Esophagus squamous epithelium (tissue), 5 donors: ENCODE measurements at regions not wholly inside any gene's neighbourhood (a gene's known extent, or its start where the extent isn't known, plus 50 kb on each side); places are given as distances from the start of the nearest gene placed in this dataset.

Experiments
- DNase-seq: peaks from one replicate; lab custom pipeline; 2025; lab: John Stamatoyannopoulos, UW
- H3K27ac ChIP-seq, 4 donors: fragments of 200-600 bp; sonication (generic); one replicate each; pipeline ENCODE4 v1.5.1; 2016 to 2019; ENCODE audit warnings: mild to moderate bottlenecking in 1 of 4
- H3K27me3 ChIP-seq, 4 donors: fragments of 200-600 bp; sonication (generic); 1 replicate in 3 of 4; 2 replicates in 1 of 4; pipeline versions ENCODE4 v1.5.1 to v1.6.0; 2017 to 2021; ENCODE audit warnings: antibody characterized with exemption in 1 of 4
- H3K36me3 ChIP-seq, 3 donors: fragments of 200-600 bp; sonication (generic); one replicate each; pipeline ENCODE4 v1.5.1; 2016 to 2019
- H3K4me1 ChIP-seq, 3 donors: fragments of 200-600 bp; sonication (generic); one replicate each; pipeline ENCODE4 v1.5.1; 2017 to 2019
- H3K4me3 ChIP-seq, 4 donors: fragments of 200-600 bp; sonication (generic); 1 replicate in 3 of 4; 2 replicates in 1 of 4; pipeline ENCODE4 v1.5.1; 2016 to 2019; ENCODE audit warnings: mild to moderate bottlenecking in 2 of 4, moderate library complexity in 1 of 4
- H3K9me3 ChIP-seq, 3 donors: fragments of 200-600 bp; sonication (generic); one replicate each; pipeline ENCODE4 v1.5.1; 2016 to 2019
- CTCF ChIP-seq, 6 experiments: fragments of 450-650 bp in 4 of 6; fragments of 200-600 bp in 2 of 6; sonication (generic) in 2 of 6; IDR thresholded peaks; one replicate each; pipeline ENCODE4 v1.5.1; 2016 to 2019; ENCODE audit warnings: antibody characterized with exemption in 6 of 6, mild to moderate bottlenecking in 4 of 6, moderate library complexity in 4 of 6
- POLR2A ChIP-seq, 4 donors: fragments of 450-650 bp; IDR thresholded peaks; one replicate each; pipeline ENCODE4 v1.6.1; 2017; ENCODE audit warnings: antibody characterized with exemption in 4 of 4, mild to moderate bottlenecking in 4 of 4, moderate library complexity in 3 of 4
- WGBS, 2 donors: methylation state at CpG; one replicate each; pipeline ENCODE4 v1.1.5; 2018; 5-methylcytosine and 5-hydroxymethylcytosine counted together
- intact Hi-C: fragments of 100-400 bp; cut with DNase I; formaldehyde crosslinking; loops from one replicate; pipeline ENCODE4 v1.15.0; 2022
- donor health status: DM: yes; HTN: yes; CAD: no.

GRCh38 chr5:27476356-27476988, 438.1 kb upstream of the CDH9 start:
- no peak overlapping the region for H3K27ac ChIP-seq
- H3K36me3 ChIP-seq = no peaks in the 10 kb centered on the region
- no peak for TF ChIP-seq POLR2A (IDR thresholded peaks at IDR 0.05)
- TF ChIP-seq CTCF (IDR thresholded peaks at IDR 0.05) = no peak
- no peak overlapping the region for H3K4me3 ChIP-seq
- intact Hi-C loops = no loop called here
- H3K4me1 ChIP-seq = no peaks in the 10 kb centered on the region
- DNase-seq = no peak
- 60 to 74% methylated on average over 1 to 2 of the region's 2 CpGs for WGBS, 2 donors
- no peaks in the 10 kb centered on the region for H3K27me3 ChIP-seq
- peaks cover 0 to 11% (median 0%) of the 10 kb centered on the region in 3 donors for H3K9me3 ChIP-seq

GRCh38 chr5:27475063-27475462, 436.7 kb upstream of the CDH9 start:
- no peak overlapping the region for H3K4me3 ChIP-seq
- peaks cover 0 to 11% (median 0%) of the 10 kb centered on the region in 3 donors for H3K9me3 ChIP-seq
- H3K36me3 ChIP-seq = no peaks in the 10 kb centered on the region
- no peak overlapping the region for H3K27ac ChIP-seq
- H3K4me1 ChIP-seq = no peaks in the 10 kb centered on the region
- WGBS, 2 donors = 23 to 41% methylated on average over 1 of the region's 1 CpG
- TF ChIP-seq CTCF (IDR thresholded peaks at IDR 0.05) = no peak
- TF ChIP-seq POLR2A (IDR thresholded peaks at IDR 0.05) = no peak
- intact Hi-C loops = no loop called here
- DNase-seq = no peak
- H3K27me3 ChIP-seq = no peaks in the 10 kb centered on the region

GRCh38 chr5:27474395-27474794, 436.0 kb upstream of the CDH9 start:
- no peak overlapping the region for H3K4me3 ChIP-seq
- H3K36me3 ChIP-seq = no peaks in the 10 kb centered on the region
- H3K9me3 ChIP-seq = peaks cover 0 to 11% (median 0%) of the 10 kb centered on the region in 3 donors
- intact Hi-C loops = no loop called here
- DNase-seq = no peak
- no peaks in the 10 kb centered on the region for H3K27me3 ChIP-seq
- no peak for TF ChIP-seq POLR2A (IDR thresholded peaks at IDR 0.05)
- TF ChIP-seq CTCF (IDR thresholded peaks at IDR 0.05) = no peak
- no peak overlapping the region for H3K27ac ChIP-seq
- H3K4me1 ChIP-seq = no peaks in the 10 kb centered on the region

GRCh38 chr5:27474047-27474309, 435.6 kb upstream of the CDH9 start:
- no peak overlapping the region for H3K4me3 ChIP-seq
- WGBS, 2 donors = 43 to 65% methylated on average over 2 of the region's 2 CpGs
- no peaks in the 10 kb centered on the region for H3K27me3 ChIP-seq
- no peak overlapping the region for H3K27ac ChIP-seq
- DNase-seq = no peak
- no peaks in the 10 kb centered on the region for H3K36me3 ChIP-seq
- H3K4me1 ChIP-seq = no peaks in the 10 kb centered on the region
- intact Hi-C loops = no loop called here
- peaks cover 0 to 11% (median 0%) of the 10 kb centered on the region in 3 donors for H3K9me3 ChIP-seq
- TF ChIP-seq CTCF (IDR thresholded peaks at IDR 0.05) (no peak), POLR2A (IDR thresholded peaks at IDR 0.05) (no peak)

GRCh38 chr5:27473307-27474046, 435.1 kb upstream of the CDH9 start:
- Histone ChIP-seq H3K27me3 (no peaks in the 10 kb centered on the region), H3K36me3 (no peaks in the 10 kb centered on the region), H3K4me3 (no peak overlapping the region), H3K9me3 (peaks cover 0 to 11% (median 0%) of the 10 kb centered on the region in 3 donors), H3K27ac (no peak overlapping the region), H3K4me1 (no peaks in the 10 kb centered on the region)
- intact Hi-C loops = no loop called here
- DNase-seq = no peak
- TF ChIP-seq POLR2A (IDR thresholded peaks at IDR 0.05) = no peak
- TF ChIP-seq CTCF (IDR thresholded peaks at IDR 0.05) = no peak
- 74 to 78% methylated on average over 5 of the region's 5 CpGs for WGBS, 2 donors
